Neural cell (in vitro differentiated cells): ENCODE measurements at regions not wholly inside any gene's neighbourhood (a gene's known extent, or its start where the extent isn't known, plus 50 kb on each side); places are given as distances from the start of the nearest gene placed in this dataset.

ENCODE experiments used
- H2AFZ ChIP-seq: fragments of 200-600, 300-800 bp; sonication (generic), shearing (Covaris generic); 2 replicates; pipeline ENCODE4 v1.6.0; 2014; ENCODE audit warnings: low read depth, mild to moderate bottlenecking, antibody characterized with exemption, low read length, moderate library complexity
- H3F3A ChIP-seq: fragments of 200-600 bp; shearing (Covaris generic); 2 replicates; pipeline ENCODE4 v1.6.1; 2016; ENCODE audit warnings: mild to moderate bottlenecking, moderate library complexity, mixed read lengths, antibody characterized with exemption, low read length; ENCODE audit not compliant: insufficient read depth, poor library complexity, severe bottlenecking
- H3K27ac ChIP-seq: fragments of 200-600, 300-800 bp; sonication (generic), shearing (Covaris generic); 2 replicates; pipeline ENCODE4 v1.5.1; 2014; ENCODE audit warnings: mild to moderate bottlenecking, low read length, moderate library complexity
- H3K27me3 ChIP-seq: fragments of 300-800, 200-600 bp; sonication (generic), shearing (Covaris generic); 2 replicates; pipeline ENCODE4 v1.6.0; 2014; ENCODE audit warnings: mild to moderate bottlenecking, low read depth, low read length, moderate library complexity; ENCODE audit not compliant: insufficient read depth
- H3K36me3 ChIP-seq: fragments of 300-800, 200-600 bp; sonication (generic), shearing (Covaris generic); 2 replicates; pipeline ENCODE4 v1.5.1; 2014; ENCODE audit warnings: mild to moderate bottlenecking, antibody characterized with exemption, low read length, moderate library complexity; ENCODE audit not compliant: insufficient read depth
- H3K4me2 ChIP-seq: fragments of 300-800, 200-600 bp; sonication (generic), shearing (Covaris generic); 2 replicates; pipeline ENCODE4 v1.6.0; 2014; ENCODE audit warnings: mild to moderate bottlenecking, low read length
- H3K4me3 ChIP-seq: fragments of 300-800, 200-600 bp; sonication (generic), shearing (Covaris generic); 2 replicates; pipeline ENCODE4 v1.5.1; 2014; ENCODE audit warnings: mild to moderate bottlenecking, low read length, moderate library complexity
- H3K79me2 ChIP-seq: fragments of 200-600 bp; shearing (Covaris generic); replicated peaks from 2 replicates; pipeline ENCODE4 v1.6.0; 2014; ENCODE audit warnings: mild to moderate bottlenecking, low read length, moderate library complexity; ENCODE audit not compliant: insufficient read depth
- H3K9ac ChIP-seq: fragments of 300-800, 200-600 bp; sonication (generic), shearing (Covaris generic); 2 replicates; pipeline ENCODE4 v1.6.1; 2016; ENCODE audit warnings: mild to moderate bottlenecking, low read length, mixed read lengths
- H3K9me2 ChIP-seq: fragments of 200-600 bp; shearing (Covaris generic); 2 replicates; pipeline ENCODE4 v1.6.1; 2016; ENCODE audit warnings: mild to moderate bottlenecking, low read length, mixed read lengths; ENCODE audit not compliant: insufficient read depth
- H3K9me3 ChIP-seq: fragments of 200-600, 300-800 bp; sonication (generic), shearing (Covaris generic); 2 replicates; pipeline ENCODE4 v1.6.1; 2016; ENCODE audit warnings: mild to moderate bottlenecking, mixed run types, low read length, moderate library complexity, mixed read lengths
- H4K20me1 ChIP-seq: fragments of 200-600 bp; shearing (Covaris generic); 2 replicates; pipeline ENCODE4 v1.6.1; 2016; ENCODE audit warnings: mild to moderate bottlenecking, mixed run types; ENCODE audit not compliant: insufficient read depth
- EP300 ChIP-seq: fragments of 450-650 bp; conservative IDR thresholded peaks from 2 replicates; pipeline ENCODE4 v1.6.1; 2014; ENCODE audit warnings: antibody characterized with exemption, mild to moderate bottlenecking, moderate library complexity; ENCODE audit not compliant: poor library complexity, severe bottlenecking
- EZH2 ChIP-seq: fragments of 200-600, 300-800 bp; shearing (Covaris generic), sonication (generic); IDR thresholded peaks from 2 replicates; pipeline ENCODE4 v1.6.1; 2014; ENCODE audit warnings: antibody characterized with exemption, low read length, borderline replicate concordance, mild to moderate bottlenecking; ENCODE audit not compliant: insufficient read depth, poor library complexity, severe bottlenecking
- MXI1 ChIP-seq: fragments of 450-650 bp; conservative IDR thresholded peaks from 2 replicates; pipeline ENCODE4 v1.6.1; 2014; ENCODE audit warnings: antibody characterized with exemption, mild to moderate bottlenecking; ENCODE audit not compliant: poor library complexity, severe bottlenecking
- POLR2AphosphoS5 ChIP-seq: IDR thresholded peaks from 2 replicates; pipeline ENCODE4 v1.6.1; 2012
- RAD21 ChIP-seq: fragments of 450-650 bp; conservative IDR thresholded peaks from 2 replicates; pipeline ENCODE4 v1.6.1; 2014; ENCODE audit warnings: antibody characterized with exemption, mild to moderate bottlenecking, moderate library complexity
- SMC3 ChIP-seq: fragments of 450-650 bp; conservative IDR thresholded peaks from 2 replicates; pipeline ENCODE4 v1.6.1; 2014; ENCODE audit warnings: antibody characterized with exemption, mild to moderate bottlenecking, moderate library complexity; ENCODE audit not compliant: poor library complexity
- TAF1 ChIP-seq: IDR thresholded peaks from 2 replicates; pipeline ENCODE4 v1.6.1; 2012; ENCODE audit warnings: low read depth
- TF ChIP-seq, protein P1 (sequence below): fragments of 450-650 bp; IDR thresholded peaks from 2 replicates; pipeline ENCODE4 v1.5.1; 2014; ENCODE audit warnings: antibody characterized with exemption, mild to moderate bottlenecking, moderate library complexity; ENCODE audit not compliant: poor library complexity, severe bottlenecking
- TF ChIP-seq, protein P2 (sequence below): IDR thresholded peaks from 2 replicates; pipeline ENCODE4 v1.6.1; 2012; ENCODE audit warnings: borderline replicate concordance

DNA sequence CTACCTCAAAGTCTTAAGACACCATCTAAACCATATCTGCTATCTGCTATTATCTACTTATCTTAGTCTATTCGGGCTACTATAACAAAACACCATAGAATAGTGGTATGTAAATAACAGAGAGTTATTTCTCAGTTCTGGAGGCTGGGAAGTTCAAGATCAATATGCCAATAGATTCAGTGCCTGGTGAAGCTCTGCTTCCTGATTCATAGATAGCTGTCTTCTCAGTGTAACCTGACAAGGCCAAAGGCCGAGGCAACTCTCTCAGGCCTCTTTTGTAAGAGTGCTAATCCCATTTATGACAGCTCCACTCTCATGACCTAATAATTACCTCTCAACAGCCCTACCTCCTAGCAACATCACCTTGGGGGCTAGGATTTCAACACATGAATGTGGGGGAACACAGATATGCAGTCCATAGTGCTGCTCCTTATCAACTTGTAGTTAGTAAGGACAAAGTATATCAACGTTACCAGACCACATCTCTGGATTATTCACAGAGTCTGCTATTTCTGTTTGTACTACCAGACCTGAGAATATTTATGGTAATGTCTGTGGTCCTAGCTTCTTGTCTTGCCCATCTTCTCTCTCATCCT lies 297.8 kb downstream of the FOXG1 start:
- no peak overlapping the region for H2AFZ ChIP-seq
- H3K4me3 ChIP-seq = no peak overlapping the region
- no peak overlapping the region for H3K4me2 ChIP-seq
- H3K9me3 ChIP-seq = no peaks in the 10 kb centered on the region
- no peaks in the 10 kb centered on the region for H3K27me3 ChIP-seq
- no peak for TF ChIP-seq EP300
- TF ChIP-seq, protein P1, sequence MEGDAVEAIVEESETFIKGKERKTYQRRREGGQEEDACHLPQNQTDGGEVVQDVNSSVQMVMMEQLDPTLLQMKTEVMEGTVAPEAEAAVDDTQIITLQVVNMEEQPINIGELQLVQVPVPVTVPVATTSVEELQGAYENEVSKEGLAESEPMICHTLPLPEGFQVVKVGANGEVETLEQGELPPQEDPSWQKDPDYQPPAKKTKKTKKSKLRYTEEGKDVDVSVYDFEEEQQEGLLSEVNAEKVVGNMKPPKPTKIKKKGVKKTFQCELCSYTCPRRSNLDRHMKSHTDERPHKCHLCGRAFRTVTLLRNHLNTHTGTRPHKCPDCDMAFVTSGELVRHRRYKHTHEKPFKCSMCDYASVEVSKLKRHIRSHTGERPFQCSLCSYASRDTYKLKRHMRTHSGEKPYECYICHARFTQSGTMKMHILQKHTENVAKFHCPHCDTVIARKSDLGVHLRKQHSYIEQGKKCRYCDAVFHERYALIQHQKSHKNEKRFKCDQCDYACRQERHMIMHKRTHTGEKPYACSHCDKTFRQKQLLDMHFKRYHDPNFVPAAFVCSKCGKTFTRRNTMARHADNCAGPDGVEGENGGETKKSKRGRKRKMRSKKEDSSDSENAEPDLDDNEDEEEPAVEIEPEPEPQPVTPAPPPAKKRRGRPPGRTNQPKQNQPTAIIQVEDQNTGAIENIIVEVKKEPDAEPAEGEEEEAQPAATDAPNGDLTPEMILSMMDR = no peak
- no peak for TF ChIP-seq POLR2AphosphoS5
- no peak for TF ChIP-seq MXI1
- no peak for TF ChIP-seq SMC3
- no peak for TF ChIP-seq EZH2
- H3K36me3 ChIP-seq = no peaks in the 10 kb centered on the region
- H3K27ac ChIP-seq = no peak overlapping the region
- no peaks in the 10 kb centered on the region for H3K9me2 ChIP-seq
- H3F3A ChIP-seq = no peaks in the 10 kb centered on the region
- H3K79me2 ChIP-seq = no peaks in the 10 kb centered on the region
- no peaks in the 10 kb centered on the region for H4K20me1 ChIP-seq
- H3K9ac ChIP-seq = no peak overlapping the region

DNA sequence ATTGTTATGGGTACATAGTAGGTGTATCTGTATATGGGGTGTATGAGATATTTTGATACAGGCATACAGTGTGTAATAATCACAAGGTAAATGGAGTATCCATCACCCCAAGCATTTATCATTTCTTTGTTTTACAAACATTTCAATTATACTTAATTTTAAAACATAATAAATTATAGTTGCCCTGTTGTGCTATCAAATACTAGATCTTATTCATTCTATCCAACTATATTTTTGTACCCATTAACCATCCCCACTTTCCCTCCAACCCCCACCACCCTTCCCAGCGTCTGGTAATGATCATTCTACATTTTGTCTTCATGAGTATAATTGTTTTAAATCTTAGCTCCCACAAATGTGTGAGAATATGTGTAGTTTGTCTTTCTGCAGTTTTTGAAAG lies 302.6 kb downstream of the FOXG1 start:
- Histone ChIP-seq H4K20me1 (no peaks in the 10 kb centered on the region), H3K4me2 (no peak overlapping the region), H3K9me2 (no peaks in the 10 kb centered on the region)

More for the DNA sequence above, 302.6 kb downstream of the FOXG1 start:
- Histone ChIP-seq H3K27me3 (no peaks in the 10 kb centered on the region), H3K79me2 (no peaks in the 10 kb centered on the region), H3K9ac (no peak overlapping the region), H2AFZ (no peak overlapping the region), H3F3A (no peaks in the 10 kb centered on the region), H3K4me3 (no peak overlapping the region), H3K27ac (no peak overlapping the region), H3K36me3 (no peaks in the 10 kb centered on the region), H3K9me3 (no peaks in the 10 kb centered on the region)
- no peak for TF ChIP-seq RAD21
- no peak for TF ChIP-seq POLR2AphosphoS5
- no peak for TF ChIP-seq SMC3
- no peak for TF ChIP-seq TAF1
- no peak for TF ChIP-seq EP300
- TF ChIP-seq MXI1 = no peak
- no peak for TF ChIP-seq EZH2
- TF ChIP-seq, protein P2, sequence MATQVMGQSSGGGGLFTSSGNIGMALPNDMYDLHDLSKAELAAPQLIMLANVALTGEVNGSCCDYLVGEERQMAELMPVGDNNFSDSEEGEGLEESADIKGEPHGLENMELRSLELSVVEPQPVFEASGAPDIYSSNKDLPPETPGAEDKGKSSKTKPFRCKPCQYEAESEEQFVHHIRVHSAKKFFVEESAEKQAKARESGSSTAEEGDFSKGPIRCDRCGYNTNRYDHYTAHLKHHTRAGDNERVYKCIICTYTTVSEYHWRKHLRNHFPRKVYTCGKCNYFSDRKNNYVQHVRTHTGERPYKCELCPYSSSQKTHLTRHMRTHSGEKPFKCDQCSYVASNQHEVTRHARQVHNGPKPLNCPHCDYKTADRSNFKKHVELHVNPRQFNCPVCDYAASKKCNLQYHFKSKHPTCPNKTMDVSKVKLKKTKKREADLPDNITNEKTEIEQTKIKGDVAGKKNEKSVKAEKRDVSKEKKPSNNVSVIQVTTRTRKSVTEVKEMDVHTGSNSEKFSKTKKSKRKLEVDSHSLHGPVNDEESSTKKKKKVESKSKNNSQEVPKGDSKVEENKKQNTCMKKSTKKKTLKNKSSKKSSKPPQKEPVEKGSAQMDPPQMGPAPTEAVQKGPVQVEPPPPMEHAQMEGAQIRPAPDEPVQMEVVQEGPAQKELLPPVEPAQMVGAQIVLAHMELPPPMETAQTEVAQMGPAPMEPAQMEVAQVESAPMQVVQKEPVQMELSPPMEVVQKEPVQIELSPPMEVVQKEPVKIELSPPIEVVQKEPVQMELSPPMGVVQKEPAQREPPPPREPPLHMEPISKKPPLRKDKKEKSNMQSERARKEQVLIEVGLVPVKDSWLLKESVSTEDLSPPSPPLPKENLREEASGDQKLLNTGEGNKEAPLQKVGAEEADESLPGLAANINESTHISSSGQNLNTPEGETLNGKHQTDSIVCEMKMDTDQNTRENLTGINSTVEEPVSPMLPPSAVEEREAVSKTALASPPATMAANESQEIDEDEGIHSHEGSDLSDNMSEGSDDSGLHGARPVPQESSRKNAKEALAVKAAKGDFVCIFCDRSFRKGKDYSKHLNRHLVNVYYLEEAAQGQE = no peak
- TF ChIP-seq, protein P1 = no peak
